Fibroblast of lung (primary cell): ENCODE measurements at regions not wholly inside any gene's neighbourhood (a gene's known extent, or its start where the extent isn't known, plus 50 kb on each side); places are given as distances from the start of the nearest gene placed in this dataset.

Experiments used
- EZH2 ChIP-seq: IDR thresholded peaks from 2 replicates; pipeline ENCODE4 v1.5.1; 2012; ENCODE audit warnings: low read length, control low read depth, mild to moderate bottlenecking; ENCODE audit errors: missing control alignments
- TF ChIP-seq, protein P1 (sequence below), 2 donors: IDR thresholded peaks in 1 of 2; conservative IDR thresholded peaks in 1 of 2; 1 replicate in 1 of 2; 2 replicates in 1 of 2; pipeline ENCODE4 v1.5.1; 2011 to 2012; ENCODE audit warnings: low read length in 2 of 2, control low read depth in 1 of 2, inconsistent platforms in 1 of 2, low read depth in 1 of 2, mild to moderate bottlenecking in 1 of 2

GRCh38 chr5:96187309-96188027, 225.8 kb upstream of the ELL2 start:
- TF ChIP-seq, protein P1, sequence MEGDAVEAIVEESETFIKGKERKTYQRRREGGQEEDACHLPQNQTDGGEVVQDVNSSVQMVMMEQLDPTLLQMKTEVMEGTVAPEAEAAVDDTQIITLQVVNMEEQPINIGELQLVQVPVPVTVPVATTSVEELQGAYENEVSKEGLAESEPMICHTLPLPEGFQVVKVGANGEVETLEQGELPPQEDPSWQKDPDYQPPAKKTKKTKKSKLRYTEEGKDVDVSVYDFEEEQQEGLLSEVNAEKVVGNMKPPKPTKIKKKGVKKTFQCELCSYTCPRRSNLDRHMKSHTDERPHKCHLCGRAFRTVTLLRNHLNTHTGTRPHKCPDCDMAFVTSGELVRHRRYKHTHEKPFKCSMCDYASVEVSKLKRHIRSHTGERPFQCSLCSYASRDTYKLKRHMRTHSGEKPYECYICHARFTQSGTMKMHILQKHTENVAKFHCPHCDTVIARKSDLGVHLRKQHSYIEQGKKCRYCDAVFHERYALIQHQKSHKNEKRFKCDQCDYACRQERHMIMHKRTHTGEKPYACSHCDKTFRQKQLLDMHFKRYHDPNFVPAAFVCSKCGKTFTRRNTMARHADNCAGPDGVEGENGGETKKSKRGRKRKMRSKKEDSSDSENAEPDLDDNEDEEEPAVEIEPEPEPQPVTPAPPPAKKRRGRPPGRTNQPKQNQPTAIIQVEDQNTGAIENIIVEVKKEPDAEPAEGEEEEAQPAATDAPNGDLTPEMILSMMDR (conservative IDR thresholded peaks at IDR 0.05 in 1 of 2, IDR thresholded peaks at IDR 0.05 in 1 of 2; ENCODE audit: low read depth in 1 of 2, low read length in 2 of 2) = no peak
- no peak for TF ChIP-seq EZH2
